ENCODE measurements at regions not wholly inside any gene's neighbourhood (a gene's known extent, or its start where the extent isn't known, plus 50 kb on each side); places are given as distances from the start of the nearest gene placed in this dataset.

DNA sequence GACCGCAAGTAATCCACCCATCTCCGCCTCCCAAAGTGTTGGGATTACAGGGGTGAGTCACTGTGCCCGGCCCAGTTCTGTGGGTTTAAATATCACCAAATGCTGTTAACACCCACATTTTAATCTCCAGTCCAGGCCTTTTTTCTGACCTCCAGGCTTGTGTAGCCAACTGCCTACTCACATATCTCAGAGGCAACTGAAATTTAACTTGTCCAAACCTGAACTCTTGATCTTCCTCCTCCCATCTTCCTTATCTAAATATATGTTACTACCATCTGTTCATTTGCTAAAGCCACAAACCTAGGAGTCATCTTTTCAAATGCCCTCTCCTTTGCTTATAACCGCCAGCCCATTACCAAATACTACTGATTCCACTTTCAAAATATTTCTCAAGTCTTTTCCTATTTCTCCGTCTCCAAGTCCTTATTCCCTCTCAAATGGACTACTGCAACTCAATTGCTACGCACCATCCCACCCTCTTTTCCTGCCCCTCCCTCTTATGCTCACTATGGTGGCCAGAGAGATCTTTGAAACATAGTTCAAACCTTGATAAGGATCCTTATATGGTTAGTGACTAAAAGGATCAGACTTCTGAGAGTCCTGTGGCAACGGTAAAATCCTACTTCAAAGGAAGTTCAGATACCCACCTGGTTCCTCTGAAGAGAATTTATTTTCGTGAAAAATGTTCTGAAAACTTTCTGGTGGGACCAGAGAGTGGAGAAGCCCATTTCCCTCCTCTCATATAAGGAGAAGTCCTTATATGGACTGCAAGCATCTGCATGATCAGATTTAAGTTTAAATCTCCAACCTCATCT, 78.5 kb upstream of the CDC42BPA start:
- TF ChIP-seq CTCF (IDR thresholded peaks at IDR 0.05; ENCODE audit: extremely low read depth in 1 of 2, insufficient read depth in 1 of 2, low read depth in 1 of 2, low read length in 2 of 2) (no peak), POLR2A (IDR thresholded peaks at IDR 0.05; ENCODE audit: low read depth, low read length) (no peak), JUN (IDR thresholded peaks at IDR 0.05; ENCODE audit: borderline replicate concordance, insufficient read depth, insufficient read length, low read depth) (no peak)
- TF ChIP-seq, protein P1, sequence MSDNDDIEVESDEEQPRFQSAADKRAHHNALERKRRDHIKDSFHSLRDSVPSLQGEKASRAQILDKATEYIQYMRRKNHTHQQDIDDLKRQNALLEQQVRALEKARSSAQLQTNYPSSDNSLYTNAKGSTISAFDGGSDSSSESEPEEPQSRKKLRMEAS (IDR thresholded peaks at IDR 0.05; ENCODE audit: insufficient read depth, insufficient read length), result no peak

Measured in endothelial cell of umbilical vein (primary cell).